ENCODE measurements at regions not wholly inside any gene's neighbourhood (a gene's known extent, or its start where the extent isn't known, plus 50 kb on each side); places are given as distances from the start of the nearest gene placed in this dataset.

DNA sequence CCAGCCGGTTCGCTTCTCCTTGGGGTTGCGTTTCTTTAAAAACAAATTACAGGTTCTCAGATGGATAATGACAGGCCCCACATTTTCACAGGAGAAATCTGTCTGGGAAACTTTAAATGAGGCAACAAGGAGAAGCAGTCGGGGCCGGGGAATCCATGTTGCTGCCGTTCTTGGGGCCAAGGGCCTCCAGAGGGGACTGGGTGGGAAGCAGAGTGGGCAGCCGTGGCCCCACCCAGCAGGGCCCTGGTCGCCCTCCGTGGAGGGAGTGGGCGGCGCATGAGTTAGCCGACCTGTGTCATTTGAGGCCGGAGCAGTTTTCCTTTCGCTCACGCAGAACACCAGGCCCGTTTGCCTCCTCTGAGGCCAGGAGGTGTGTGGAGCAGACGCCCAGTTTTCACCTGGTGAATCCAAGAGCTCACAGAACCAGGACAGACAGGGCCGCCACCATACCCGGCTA, 207.7 kb upstream of the CIBAR2 start:
- TF ChIP-seq, protein P1, sequence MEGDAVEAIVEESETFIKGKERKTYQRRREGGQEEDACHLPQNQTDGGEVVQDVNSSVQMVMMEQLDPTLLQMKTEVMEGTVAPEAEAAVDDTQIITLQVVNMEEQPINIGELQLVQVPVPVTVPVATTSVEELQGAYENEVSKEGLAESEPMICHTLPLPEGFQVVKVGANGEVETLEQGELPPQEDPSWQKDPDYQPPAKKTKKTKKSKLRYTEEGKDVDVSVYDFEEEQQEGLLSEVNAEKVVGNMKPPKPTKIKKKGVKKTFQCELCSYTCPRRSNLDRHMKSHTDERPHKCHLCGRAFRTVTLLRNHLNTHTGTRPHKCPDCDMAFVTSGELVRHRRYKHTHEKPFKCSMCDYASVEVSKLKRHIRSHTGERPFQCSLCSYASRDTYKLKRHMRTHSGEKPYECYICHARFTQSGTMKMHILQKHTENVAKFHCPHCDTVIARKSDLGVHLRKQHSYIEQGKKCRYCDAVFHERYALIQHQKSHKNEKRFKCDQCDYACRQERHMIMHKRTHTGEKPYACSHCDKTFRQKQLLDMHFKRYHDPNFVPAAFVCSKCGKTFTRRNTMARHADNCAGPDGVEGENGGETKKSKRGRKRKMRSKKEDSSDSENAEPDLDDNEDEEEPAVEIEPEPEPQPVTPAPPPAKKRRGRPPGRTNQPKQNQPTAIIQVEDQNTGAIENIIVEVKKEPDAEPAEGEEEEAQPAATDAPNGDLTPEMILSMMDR (IDR thresholded peaks at IDR 0.05) = no peak
- TF ChIP-seq POLR2A (IDR thresholded peaks at IDR 0.05) = no peak
- TF ChIP-seq EP300 (IDR thresholded peaks at IDR 0.05) = no peak
